ENCODE measurements at regions not wholly inside any gene's neighbourhood (a gene's known extent, or its start where the extent isn't known, plus 50 kb on each side); places are given as distances from the start of the nearest gene placed in this dataset.

GRCh38 chr5:74288448-74289108 is 351.9 kb downstream of the ENC1 start:
- no peak for DNase-seq (ENCODE audit: low spot score)

- DNase-seq (ENCODE audit: low spot score) = no peak
Measured at GRCh38 chr5:74288038-74288437, 352.5 kb downstream of the ENC1 start.

- no peak for DNase-seq (ENCODE audit: low spot score)
Measured at GRCh38 chr5:74286734-74287695, 353.5 kb downstream of the ENC1 start.

- DNase-seq (ENCODE audit: low spot score) = no peak
Measured at GRCh38 chr5:74285675-74286280, 354.8 kb downstream of the ENC1 start.

GRCh38 chr5:74282490-74282889 is 358.0 kb downstream of the ENC1 start:
- DNase-seq (ENCODE audit: low spot score) = no peak

GRCh38 chr5:74281166-74281565 is 359.4 kb downstream of the ENC1 start:
- DNase-seq (ENCODE audit: low spot score) = no peak

GRCh38 chr5:74280306-74280705 is 360.2 kb downstream of the ENC1 start:
- no peak for DNase-seq (ENCODE audit: low spot score)

- no peak for DNase-seq (ENCODE audit: low spot score)
Measured at GRCh38 chr5:74279244-74279643, 361.3 kb downstream of the ENC1 start.

GRCh38 chr5:74277418-74277817 is 363.1 kb downstream of the ENC1 start:
- no peak for DNase-seq (ENCODE audit: low spot score)

GRCh38 chr5:74275171-74275992 is 365.1 kb downstream of the ENC1 start:
- DNase-seq (ENCODE audit: low spot score) = no peak

- DNase-seq (ENCODE audit: low spot score) = no peak
Measured at GRCh38 chr5:74274326-74274725, 366.2 kb downstream of the ENC1 start.

GRCh38 chr5:74272831-74273451 is 367.6 kb downstream of the ENC1 start:
- DNase-seq (ENCODE audit: low spot score) = no peak

- no peak for DNase-seq (ENCODE audit: low spot score)
Measured at GRCh38 chr5:74272024-74272775, 368.3 kb downstream of the ENC1 start.

GRCh38 chr5:74268297-74268696 is 372.2 kb downstream of the ENC1 start:
- DNase-seq (ENCODE audit: low spot score) = no peak

GRCh38 chr5:74266836-74267235 is 373.7 kb downstream of the ENC1 start:
- no peak for DNase-seq (ENCODE audit: low spot score)

- no peak for DNase-seq (ENCODE audit: low spot score)
Measured at GRCh38 chr5:74266132-74266531, 374.4 kb downstream of the ENC1 start.

- DNase-seq (ENCODE audit: low spot score) = no peak
Measured at GRCh38 chr5:74262544-74263207, 377.9 kb downstream of the ENC1 start.

GRCh38 chr5:74261866-74262265 is 378.7 kb downstream of the ENC1 start:
- DNase-seq (ENCODE audit: low spot score) = no peak

- no peak for DNase-seq (ENCODE audit: low spot score)
Measured at GRCh38 chr5:74261421-74261820, 379.1 kb downstream of the ENC1 start.

GRCh38 chr5:74259572-74259971 is 381.0 kb downstream of the ENC1 start:
- no peak for DNase-seq (ENCODE audit: low spot score)
